GM12878 (cell line): ENCODE measurements at regions not wholly inside any gene's neighbourhood (a gene's known extent, or its start where the extent isn't known, plus 50 kb on each side); places are given as distances from the start of the nearest gene placed in this dataset.

ENCODE experiments used
- ATF2 ChIP-seq: IDR thresholded peaks from 2 replicates; pipeline ENCODE4 v1.6.1; 2012; ENCODE audit warnings: low read length, inconsistent platforms
- ATF7 ChIP-seq: fragments of 450-650 bp; IDR thresholded peaks from 2 replicates; pipeline ENCODE4 v1.6.1; 2016; ENCODE audit warnings: low read depth, mild to moderate bottlenecking
- BRCA1 ChIP-seq: IDR thresholded peaks from 2 replicates; pipeline ENCODE4 v1.6.1; 2011; ENCODE audit warnings: low read depth, low read length, improper control_type of control experiment
- CEBPB ChIP-seq, 2 experiments: fragments of 150-350 bp in 1 of 2; IDR thresholded peaks; 2 replicates each; pipeline ENCODE4 v1.6.1; 2012 to 2014; ENCODE audit warnings: low read depth in 2 of 2, low read length in 2 of 2, borderline replicate concordance in 1 of 2, inconsistent platforms in 1 of 2
- CTCF ChIP-seq, 3 experiments: IDR thresholded peaks in 2 of 3; conservative IDR thresholded peaks in 1 of 3; 2 replicates each; pipeline ENCODE4 v1.5.1; 2011; ENCODE audit warnings: low read depth in 3 of 3, low read length in 3 of 3, mild to moderate bottlenecking in 3 of 3, control low read depth in 2 of 3, moderate library complexity in 2 of 3, inconsistent platforms in 1 of 3, mixed read lengths in 1 of 3; ENCODE audit not compliant: control insufficient read depth in 2 of 3, insufficient read depth in 1 of 3; ENCODE audit errors: extremely low read depth in 1 of 3
- PKNOX1 ChIP-seq: fragments of 450-650 bp; IDR thresholded peaks from 2 replicates; pipeline ENCODE4 v1.6.1; 2016; ENCODE audit warnings: mild to moderate bottlenecking
- RAD21 ChIP-seq: IDR thresholded peaks from 2 replicates; pipeline ENCODE4 v1.6.1; 2011; ENCODE audit warnings: mild to moderate bottlenecking, low read depth, low read length, moderate library complexity; ENCODE audit not compliant: insufficient read depth
- ZNF24 ChIP-seq: fragments of 450-650 bp; IDR thresholded peaks from 2 replicates; pipeline ENCODE4 v1.6.1; 2017; ENCODE audit warnings: antibody characterized with exemption, mild to moderate bottlenecking
- TF ChIP-seq, protein P1 (sequence below): fragments of 450-650 bp; IDR thresholded peaks from 2 replicates; pipeline ENCODE4 v1.6.1; 2014; ENCODE audit warnings: mild to moderate bottlenecking

- TF ChIP-seq BRCA1, result no peak
- no peak for TF ChIP-seq PKNOX1
- TF ChIP-seq CTCF (IDR thresholded peaks at IDR 0.05 in 2 of 3, conservative IDR thresholded peaks at IDR 0.05 in 1 of 3; ENCODE audit: control insufficient read depth in 2 of 3, extremely low read depth in 1 of 3, insufficient read depth in 1 of 3, low read depth in 3 of 3, low read length in 3 of 3), result no peak
- TF ChIP-seq RAD21, result no peak
- no peak for TF ChIP-seq ATF2
- no peak for TF ChIP-seq CEBPB (IDR thresholded peaks at IDR 0.05; ENCODE audit: borderline replicate concordance in 1 of 2, low read depth in 2 of 2, low read length in 2 of 2)
- TF ChIP-seq, protein P1, sequence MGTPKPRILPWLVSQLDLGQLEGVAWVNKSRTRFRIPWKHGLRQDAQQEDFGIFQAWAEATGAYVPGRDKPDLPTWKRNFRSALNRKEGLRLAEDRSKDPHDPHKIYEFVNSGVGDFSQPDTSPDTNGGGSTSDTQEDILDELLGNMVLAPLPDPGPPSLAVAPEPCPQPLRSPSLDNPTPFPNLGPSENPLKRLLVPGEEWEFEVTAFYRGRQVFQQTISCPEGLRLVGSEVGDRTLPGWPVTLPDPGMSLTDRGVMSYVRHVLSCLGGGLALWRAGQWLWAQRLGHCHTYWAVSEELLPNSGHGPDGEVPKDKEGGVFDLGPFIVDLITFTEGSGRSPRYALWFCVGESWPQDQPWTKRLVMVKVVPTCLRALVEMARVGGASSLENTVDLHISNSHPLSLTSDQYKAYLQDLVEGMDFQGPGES, result no peak
- TF ChIP-seq ATF7, result no peak
- no peak for TF ChIP-seq ZNF24
Observed at GRCh38 chr6:148218542-148219258, 123.9 kb upstream of the SASH1 start (continued).
